ENCODE measurements at regions not wholly inside any gene's neighbourhood (a gene's known extent, or its start where the extent isn't known, plus 50 kb on each side); places are given as distances from the start of the nearest gene placed in this dataset.

- TF ChIP-seq YY1 (IDR thresholded peaks at IDR 0.05; ENCODE audit: low read depth): no peak
- no peak for TF ChIP-seq NFIC (IDR thresholded peaks at IDR 0.05)
- no peak for TF ChIP-seq RAD21 (IDR thresholded peaks at IDR 0.05; ENCODE audit: low read depth)
- TF ChIP-seq TCF12 (IDR thresholded peaks at IDR 0.05; ENCODE audit: low read depth): no peak
- no peak for TF ChIP-seq CEBPB (IDR thresholded peaks at IDR 0.05)
- TF ChIP-seq FOXM1 (IDR thresholded peaks at IDR 0.05; ENCODE audit: borderline replicate concordance, low read depth): no peak
- TF ChIP-seq EP300 (IDR thresholded peaks at IDR 0.05; ENCODE audit: borderline replicate concordance): no peak
- TF ChIP-seq USF1 (IDR thresholded peaks at IDR 0.05): no peak
- TF ChIP-seq MAX (IDR thresholded peaks at IDR 0.05): no peak
- TF ChIP-seq TAF1 (IDR thresholded peaks at IDR 0.05; ENCODE audit: low read depth): no peak
Measured at GRCh38 chrX:137166591-137166990, 132.8 kb upstream of the GPR101 start.
